OCI-LY3 (cell line): ENCODE measurements at regions not wholly inside any gene's neighbourhood (a gene's known extent, or its start where the extent isn't known, plus 50 kb on each side); places are given as distances from the start of the nearest gene placed in this dataset.

Experiments used
- CTCF ChIP-seq: fragments of 200-600, 300-600 bp; sonication (generic); IDR thresholded peaks from 2 replicates; pipeline ENCODE4 v1.5.1; 2014; ENCODE audit warnings: antibody characterized with exemption, low read length, low read depth
- EZH2phosphoT487 ChIP-seq: fragments of 200-600 bp; shearing (Covaris generic); IDR thresholded peaks from 2 replicates; pipeline ENCODE4 v1.6.1; 2018; ENCODE audit warnings: antibody characterized with exemption, mixed run types, low read depth

- TF ChIP-seq EZH2phosphoT487 (no peak), CTCF (no peak)
Observed at GRCh38 chr21:35207322-35207721, 158.2 kb upstream of the RUNX1 start.
